ENCODE measurements at regions not wholly inside any gene's neighbourhood (a gene's known extent, or its start where the extent isn't known, plus 50 kb on each side); places are given as distances from the start of the nearest gene placed in this dataset.
"Not testable (repeated sequence)": the region's sequence is repeated elsewhere in the genome, so short reads cannot be mapped to it uniquely, and the experiment has no call there.

- peak; percentile 84 for FAIRE-seq
Measured at GRCh38 chr2:150698016-150698661, 210.7 kb upstream of the RND3 start.

DNA sequence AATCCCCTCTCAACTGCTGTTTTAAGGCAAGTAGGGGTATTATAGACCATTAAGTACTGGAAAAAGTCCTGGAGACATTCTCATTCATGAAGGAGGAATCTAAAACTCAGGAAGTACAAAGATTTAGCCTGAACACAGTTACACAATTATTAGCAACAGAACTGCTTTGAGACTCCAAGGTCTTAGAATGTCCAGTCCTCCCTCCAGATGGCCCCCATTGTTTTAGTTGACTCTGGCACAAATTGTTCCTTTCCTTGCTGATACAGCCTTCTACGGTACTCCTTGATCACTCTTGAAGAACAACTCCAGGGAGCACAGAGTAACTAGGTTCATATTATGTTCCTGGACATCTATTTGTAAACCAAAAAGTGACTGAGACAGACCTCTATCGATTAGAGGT is 210.1 kb upstream of the RND3 start:
- no peak for FAIRE-seq

DNA sequence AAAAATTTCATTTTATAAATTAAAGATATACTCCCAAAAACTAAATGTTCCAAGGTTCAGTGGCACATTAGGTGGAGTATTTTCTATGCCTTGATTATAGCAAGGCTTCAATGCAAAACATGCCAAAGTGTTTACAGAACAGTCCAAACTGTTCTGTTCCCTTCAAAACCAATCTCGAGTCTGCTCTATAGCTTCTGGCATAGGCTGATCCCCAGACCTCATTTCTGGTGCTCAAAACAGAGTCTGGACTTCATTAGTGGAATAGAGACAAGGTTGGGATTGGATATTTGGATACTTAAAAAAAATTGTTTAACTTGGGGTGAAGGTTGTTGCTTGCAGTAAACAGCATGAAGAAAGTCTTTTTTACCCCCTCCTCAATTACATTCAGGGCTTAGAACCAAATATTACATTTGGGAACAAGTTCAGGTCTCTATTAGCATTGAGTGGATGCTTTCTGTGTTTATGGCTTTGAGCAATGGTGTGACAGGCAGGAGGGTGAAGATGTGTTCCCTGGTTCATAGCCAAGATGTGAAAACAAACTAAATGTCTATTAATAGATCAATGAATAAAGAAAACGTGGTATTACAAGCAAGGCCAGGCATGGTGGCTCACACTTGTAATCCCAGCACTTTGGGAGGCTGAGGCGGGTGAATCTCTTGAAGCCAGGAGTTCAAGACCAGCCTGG is 208.1 kb upstream of the RND3 start:
- FAIRE-seq, result no peak

DNA sequence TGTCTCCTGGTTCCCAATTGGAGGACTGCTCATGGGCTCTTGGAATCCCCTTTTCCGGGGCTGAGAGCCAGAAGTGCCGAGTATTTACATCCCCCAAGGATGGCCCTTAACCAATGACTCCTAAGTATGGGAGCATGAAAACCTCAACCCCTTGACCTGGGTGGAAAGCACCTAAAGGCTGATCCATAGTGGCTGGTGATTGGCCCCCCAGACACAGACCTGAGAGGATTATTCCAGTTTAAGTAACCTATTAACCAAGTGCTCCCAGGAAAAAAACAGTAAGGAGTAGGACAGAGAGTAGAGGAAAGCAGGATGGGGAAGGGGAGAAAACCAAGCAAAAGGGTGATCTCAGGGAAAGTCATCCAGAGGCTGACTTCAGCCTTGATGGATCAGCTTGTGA is 206.1 kb upstream of the RND3 start:
- FAIRE-seq, result no peak

DNA sequence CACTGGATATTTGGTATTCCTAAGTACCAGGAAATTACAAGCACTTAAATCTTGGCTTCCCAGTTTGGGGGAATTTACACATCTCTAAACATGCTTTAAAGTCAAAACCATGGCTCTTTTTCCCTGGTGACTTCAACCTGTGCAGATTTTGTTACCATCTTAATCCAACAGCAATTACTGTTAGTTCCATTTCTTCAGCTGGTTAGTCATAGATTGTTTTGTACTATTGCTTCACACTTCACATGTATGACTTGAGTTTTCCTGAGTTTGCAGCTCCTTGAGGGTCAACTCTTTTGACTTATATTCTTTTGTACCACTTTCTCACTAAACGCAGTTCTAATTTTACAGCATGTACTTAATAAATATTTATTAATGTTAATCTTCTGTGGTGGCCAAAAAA is 203.4 kb upstream of the RND3 start:
- no peak for FAIRE-seq

- FAIRE-seq, result no peak
Measured at GRCh38 chr2:150690261-150690660, 202.8 kb upstream of the RND3 start.

DNA sequence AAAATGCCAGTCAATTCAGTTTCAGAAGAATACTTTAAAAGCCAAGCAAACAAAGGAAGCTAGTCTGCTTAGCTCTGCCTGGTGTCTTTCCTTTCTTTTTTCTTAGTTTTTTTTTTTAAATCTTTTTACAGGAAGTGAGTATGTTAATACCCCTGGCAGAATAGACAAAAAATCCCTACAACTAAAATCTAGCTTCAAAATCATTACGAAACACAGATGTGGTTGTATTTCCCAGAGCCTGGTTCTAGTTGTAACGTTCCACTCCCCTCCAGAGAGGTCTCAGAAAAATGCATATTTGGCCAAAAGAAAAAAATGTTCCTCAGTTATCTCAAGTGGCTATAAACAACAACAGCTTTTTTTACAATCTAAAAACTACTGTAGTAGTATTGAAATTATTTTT is 202.1 kb upstream of the RND3 start:
- no peak for FAIRE-seq

DNA sequence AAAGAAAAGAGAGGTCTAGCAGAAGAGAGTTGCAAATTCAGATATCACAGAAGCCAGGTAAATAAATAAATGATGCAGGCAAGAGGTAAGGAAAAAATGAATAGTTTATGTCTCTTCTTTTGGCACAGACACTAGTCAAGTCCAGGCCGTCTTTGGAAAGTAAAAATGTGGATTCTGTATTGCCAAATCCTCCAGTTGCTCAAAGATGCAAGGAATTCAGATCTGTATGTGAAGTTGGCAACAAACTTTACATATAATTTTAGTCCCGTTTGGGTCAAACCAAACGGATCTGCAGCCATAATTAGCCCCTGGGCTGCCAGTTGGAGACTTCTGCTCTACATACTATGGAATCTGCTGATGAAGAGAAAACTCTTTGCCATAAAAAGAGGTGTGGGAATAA is 200.5 kb upstream of the RND3 start:
- no peak for FAIRE-seq

DNA sequence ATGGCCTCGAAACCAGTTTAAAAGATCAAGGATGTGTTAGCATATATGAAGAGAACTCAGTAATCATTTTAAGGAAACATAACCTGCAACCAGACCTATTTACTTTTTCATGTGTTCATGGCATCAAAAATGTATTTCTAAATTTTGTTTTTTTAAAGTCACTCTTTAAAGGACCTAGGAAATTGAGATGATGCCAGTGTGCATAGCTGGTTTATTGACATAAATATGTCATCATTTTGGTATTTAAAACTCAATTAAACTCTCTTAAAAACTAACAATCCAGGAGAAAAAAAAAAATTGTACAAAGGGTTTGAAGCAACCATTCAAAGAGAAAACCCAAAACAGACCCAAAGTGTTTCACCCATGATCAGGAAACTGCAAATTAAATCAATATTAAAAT is 198.9 kb upstream of the RND3 start:
- no peak for FAIRE-seq

DNA sequence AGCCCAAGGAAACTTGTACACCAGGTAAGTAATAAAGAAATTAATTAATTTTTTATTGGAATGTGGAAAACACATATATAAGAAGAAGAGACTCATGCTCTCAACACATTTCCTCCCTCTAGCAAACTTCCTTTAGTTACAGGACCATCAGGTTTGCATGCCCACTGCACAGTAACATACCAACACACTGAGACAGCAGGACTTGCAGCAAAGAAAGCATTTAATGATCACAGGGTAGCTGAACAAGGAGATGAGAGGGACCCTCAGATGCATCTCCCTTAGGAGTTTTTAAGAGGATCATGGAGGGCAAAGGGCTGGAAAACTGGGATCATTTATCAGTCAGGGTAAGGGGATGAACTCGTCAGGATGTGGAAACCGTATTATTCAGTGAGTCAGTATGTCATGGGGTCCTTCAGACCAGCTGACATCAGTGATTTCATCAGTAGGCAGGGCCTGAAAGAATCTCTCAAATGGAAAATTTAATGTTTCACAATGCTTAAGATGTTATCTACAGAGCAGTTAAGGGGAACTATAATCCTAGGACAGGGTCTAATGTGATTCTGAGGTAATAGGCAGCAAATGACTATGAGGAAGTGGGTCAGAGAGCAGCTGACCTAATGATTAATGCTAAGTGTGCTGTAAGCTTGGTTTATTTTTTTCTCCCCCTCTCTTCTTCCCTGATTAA is 193.8 kb upstream of the RND3 start:
- FAIRE-seq, result no peak

DNA sequence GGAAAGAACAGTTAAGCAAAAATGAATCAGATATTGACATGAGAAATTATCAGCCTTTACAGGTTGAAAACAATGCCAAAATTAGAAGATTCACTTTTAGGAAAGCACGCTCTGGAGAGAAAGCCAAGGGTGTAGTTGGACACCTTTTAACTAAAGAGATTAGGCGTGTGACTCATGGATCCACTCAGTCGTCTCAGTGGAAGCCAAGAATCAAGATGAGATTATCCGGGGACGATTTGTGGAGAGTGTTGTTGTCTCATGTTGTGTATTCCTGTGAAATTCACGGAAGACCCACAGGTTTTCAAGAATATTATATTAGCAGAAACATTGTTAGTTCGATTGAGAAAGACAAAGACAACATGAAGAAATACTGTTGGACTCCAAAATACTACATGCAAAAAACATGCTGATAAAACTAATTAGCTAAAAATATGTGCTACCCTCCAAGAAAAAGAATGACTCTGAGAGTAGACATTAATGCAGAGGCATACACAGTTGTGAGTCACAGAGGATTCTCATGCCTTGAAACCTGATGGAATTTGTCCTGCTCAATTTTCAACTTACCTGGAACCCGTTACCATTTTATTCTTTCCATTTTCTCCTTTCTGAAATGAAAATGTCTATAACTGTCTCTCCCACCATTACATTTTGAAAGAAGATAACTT is 192.1 kb upstream of the RND3 start:
- FAIRE-seq, result no peak

GRCh38 chr2:150677551-150677950 is 190.1 kb upstream of the RND3 start:
- FAIRE-seq, result no peak

DNA sequence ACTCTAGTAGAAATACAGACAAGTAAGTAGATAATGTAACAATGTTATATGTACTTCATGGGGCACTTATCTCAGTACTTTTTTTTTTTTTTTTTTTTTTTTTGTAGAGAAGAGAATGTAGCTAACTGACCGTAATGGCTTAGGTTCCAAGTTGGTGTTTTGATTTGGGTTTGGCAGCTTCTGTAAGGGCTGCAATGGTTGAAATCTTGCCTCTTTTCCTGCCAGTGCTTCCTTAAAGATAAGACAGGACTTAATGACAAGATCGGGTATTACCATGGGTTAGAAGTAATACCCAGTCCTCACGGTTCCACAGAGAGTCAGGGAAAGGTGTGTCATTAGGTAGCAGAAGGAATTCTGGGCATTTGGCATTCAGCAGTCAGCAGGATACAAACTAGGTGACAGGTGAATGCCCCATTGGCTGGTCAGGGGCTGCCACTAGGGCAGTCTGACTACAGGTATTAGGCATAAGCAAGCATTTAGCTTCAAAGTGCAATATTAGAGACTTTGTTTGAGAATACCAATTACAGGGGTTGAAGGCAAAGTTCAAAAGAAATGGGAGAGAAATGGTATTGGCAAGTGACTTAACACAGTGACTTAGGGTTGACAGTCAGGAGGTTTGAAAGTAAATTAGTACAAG is 189.4 kb upstream of the RND3 start:
- no peak for FAIRE-seq

- FAIRE-seq, result no peak
Measured at GRCh38 chr2:150675807-150676206, 188.3 kb upstream of the RND3 start.

GRCh38 chr2:150674283-150674682 is 186.8 kb upstream of the RND3 start:
- FAIRE-seq, result no peak

DNA sequence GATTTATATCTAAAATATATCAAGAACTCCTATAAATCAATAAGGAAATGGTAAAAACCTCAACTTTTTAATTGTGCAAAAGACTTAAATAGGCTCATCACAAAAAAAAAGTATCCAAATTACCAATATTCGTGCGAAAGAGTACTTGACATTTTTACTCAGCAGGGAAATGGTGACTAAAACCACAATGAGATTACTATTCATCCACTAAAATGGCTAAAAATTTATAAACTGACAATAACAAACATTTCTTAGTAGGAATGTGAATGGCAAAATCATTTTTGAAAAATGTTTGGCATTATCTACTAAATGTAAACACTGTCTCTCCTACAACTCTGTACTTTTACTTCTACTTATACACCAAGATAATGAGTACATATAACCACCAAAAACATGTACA is 184.8 kb upstream of the RND3 start:
- FAIRE-seq, result no peak

DNA sequence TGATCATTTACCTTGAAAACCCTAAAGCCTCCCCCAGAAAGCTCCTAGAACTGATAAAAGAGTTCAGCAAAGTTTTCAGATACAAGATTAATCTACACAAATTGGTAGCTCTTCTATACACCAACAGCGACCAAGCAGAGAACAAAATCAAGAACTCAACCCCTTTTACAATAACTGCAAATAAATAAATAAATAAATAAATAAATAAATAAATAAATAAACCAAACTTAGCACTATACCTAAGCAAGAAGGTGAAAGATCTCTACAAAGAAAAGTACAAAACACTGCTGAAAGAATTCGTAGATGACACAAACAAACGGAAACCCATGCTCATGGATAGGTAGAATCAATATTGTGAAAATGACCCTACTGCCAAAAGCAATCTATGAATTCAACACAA is 182.0 kb upstream of the RND3 start:
- FAIRE-seq, result no peak

- FAIRE-seq, result not testable (repeated sequence)
Measured at GRCh38 chr2:150667039-150667438, 179.6 kb upstream of the RND3 start.

DNA sequence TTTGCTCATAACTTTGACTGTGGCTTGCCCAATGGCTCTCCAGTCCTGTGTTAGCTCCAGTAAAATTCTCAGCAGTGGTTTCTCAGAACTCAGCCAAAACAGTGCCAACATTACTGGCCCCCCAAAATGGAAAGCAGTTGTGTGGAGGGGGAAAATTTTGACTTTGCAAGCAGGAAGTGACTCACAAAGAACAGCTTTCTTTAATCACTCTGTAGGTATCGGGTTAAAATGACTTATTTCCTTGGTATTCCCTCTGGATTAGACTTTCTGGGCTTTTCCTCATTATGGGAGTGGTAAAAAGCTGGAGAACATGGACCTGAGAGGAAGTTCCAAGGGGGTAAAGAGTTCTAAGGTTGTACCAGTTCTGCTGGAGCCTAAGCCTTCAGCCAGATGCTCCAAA is 175.7 kb upstream of the RND3 start:
- no peak for FAIRE-seq

GRCh38 chr2:150656002-150656401 is 168.5 kb upstream of the RND3 start:
- no peak for FAIRE-seq

DNA sequence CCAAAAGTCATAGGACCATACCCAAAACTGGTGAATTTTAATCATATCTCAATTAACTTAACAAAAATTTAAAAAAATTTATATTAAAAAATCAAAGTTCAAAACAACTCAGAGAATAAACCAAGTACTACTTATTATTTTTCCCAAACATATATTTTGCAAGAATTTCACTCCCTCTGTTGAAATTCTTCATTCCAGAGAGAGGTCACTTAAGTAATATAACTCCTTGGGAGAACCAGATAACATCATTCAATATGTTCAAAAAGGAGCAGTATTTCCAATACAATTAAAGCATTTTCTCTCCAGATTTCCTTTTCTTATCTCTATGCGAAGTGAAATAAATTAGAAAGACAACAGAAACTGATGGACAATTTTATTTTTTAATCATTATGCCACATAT is 165.9 kb upstream of the RND3 start:
- peak; percentile 21 for FAIRE-seq

GRCh38 chr2:150647943-150648342 is 160.5 kb upstream of the RND3 start:
- no peak for FAIRE-seq

DNA sequence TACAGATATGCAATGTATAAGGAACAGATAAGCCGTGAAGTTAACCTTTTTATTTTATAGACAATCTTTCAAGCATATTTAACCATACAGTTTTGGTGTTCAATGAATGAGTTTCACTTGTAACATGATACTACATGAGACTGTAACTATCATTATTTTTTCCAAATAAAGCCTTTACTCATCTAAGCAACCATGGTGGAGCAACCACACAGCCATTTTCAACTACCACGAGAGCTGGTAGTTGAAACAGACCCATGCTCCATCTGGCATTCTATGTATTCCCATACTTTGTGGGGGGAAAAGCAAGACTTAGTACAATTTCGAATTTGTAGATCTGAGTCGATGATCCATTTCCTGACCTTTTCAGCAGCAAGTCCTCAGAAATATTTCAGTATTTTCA is 159.3 kb upstream of the RND3 start:
- FAIRE-seq, result no peak

Measured in endometrium (tissue), 2 donors.